ENCODE measurements at regions not wholly inside any gene's neighbourhood (a gene's known extent, or its start where the extent isn't known, plus 50 kb on each side); places are given as distances from the start of the nearest gene placed in this dataset.

DNA sequence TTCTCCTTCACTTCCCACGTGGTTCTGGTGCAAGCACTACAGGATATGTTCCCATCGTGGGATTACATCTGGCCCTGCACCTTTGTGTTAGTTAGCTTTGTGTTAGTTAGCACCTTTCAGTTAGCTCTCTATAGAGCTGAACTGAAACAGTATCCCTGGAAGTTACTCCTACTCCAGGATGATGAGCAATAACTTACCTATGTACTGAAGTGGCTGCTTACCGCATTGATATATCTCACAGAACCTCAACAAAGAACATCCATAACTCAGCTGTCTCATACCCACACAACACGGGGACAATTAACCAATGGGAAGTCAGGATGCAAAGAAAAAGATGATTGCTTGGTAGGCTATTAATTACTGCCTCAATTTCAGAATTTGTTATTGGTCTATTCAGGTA is 146.6 kb downstream of the ASCL4 start:
- no peak for TF ChIP-seq CTCF (conservative IDR thresholded peaks at IDR 0.05; ENCODE audit: low read length)
- no peak for TF ChIP-seq EZH2phosphoT487 (IDR thresholded peaks at IDR 0.05; ENCODE audit: borderline replicate concordance, low read depth, low read length)
